Smooth muscle cell (in vitro differentiated cells): ENCODE measurements at regions not wholly inside any gene's neighbourhood (a gene's known extent, or its start where the extent isn't known, plus 50 kb on each side); places are given as distances from the start of the nearest gene placed in this dataset.
"Not testable (repeated sequence)": the region's sequence is repeated elsewhere in the genome, so short reads cannot be mapped to it uniquely, and the experiment has no call there.

Experiments
- DNase-seq: peaks from one replicate; lab custom pipeline; 2025; ENCODE audit not compliant: unreplicated experiment; lab: John Stamatoyannopoulos, UW
- H2AFZ ChIP-seq: fragments of 200-600 bp; sonication (generic); 2 replicates; pipeline ENCODE4 v1.6.0; 2016; ENCODE audit warnings: antibody characterized with exemption, low read depth, mild to moderate bottlenecking
- H3F3A ChIP-seq: fragments of 200-600 bp; sonication (generic); 2 replicates; pipeline ENCODE4 v1.6.0; 2017; ENCODE audit warnings: antibody characterized with exemption, low read depth
- H3K27ac ChIP-seq: fragments of 200-600 bp; sonication (generic); 2 replicates; pipeline ENCODE4 v1.5.1; 2016; ENCODE audit warnings: low read depth, mild to moderate bottlenecking
- H3K27me3 ChIP-seq: fragments of 200-600 bp; sonication (generic); 2 replicates; pipeline ENCODE4 v1.6.1; 2016; ENCODE audit warnings: low read depth, mild to moderate bottlenecking
- H3K36me3 ChIP-seq: fragments of 200-600 bp; sonication (generic); 2 replicates; pipeline ENCODE4 v1.5.1; 2016; ENCODE audit warnings: low read depth
- H3K4me1 ChIP-seq: fragments of 200-600 bp; sonication (generic); 2 replicates; pipeline ENCODE4 v1.5.1; 2016; ENCODE audit warnings: low read depth
- H3K4me2 ChIP-seq: fragments of 200-600 bp; sonication (generic); 2 replicates; pipeline ENCODE4 v1.6.0; 2016; ENCODE audit warnings: mild to moderate bottlenecking
- H3K4me3 ChIP-seq: fragments of 200-600 bp; sonication (generic); 2 replicates; pipeline ENCODE4 v1.5.1; 2016; ENCODE audit warnings: mild to moderate bottlenecking
- H3K79me2 ChIP-seq: fragments of 200-600 bp; sonication (generic); 2 replicates; pipeline ENCODE4 v1.6.0; 2016; ENCODE audit warnings: low read depth, mild to moderate bottlenecking
- H3K9ac ChIP-seq: fragments of 200-600 bp; sonication (generic); 2 replicates; pipeline ENCODE4 v1.6.0; 2016; ENCODE audit warnings: low read depth
- H3K9me3 ChIP-seq: fragments of 200-600 bp; sonication (generic); replicated peaks from 2 replicates; pipeline ENCODE4 v1.5.1; 2016; ENCODE audit warnings: low read depth
- H4K20me1 ChIP-seq: fragments of 200-600 bp; sonication (generic); 2 replicates; pipeline ENCODE4 v1.6.0; 2016; ENCODE audit warnings: low read depth
- WGBS: methylation state at CpG from one replicate; pipeline ENCODE4 v1.1.7; 2016; ENCODE audit warnings: low lambda C conversion rate; 5-methylcytosine and 5-hydroxymethylcytosine counted together
- TF ChIP-seq, protein P1 (sequence below): fragments of 200-600 bp; sonication (generic); IDR thresholded peaks from 2 replicates; pipeline ENCODE4 v1.5.1; 2017; ENCODE audit warnings: borderline replicate concordance, mild to moderate bottlenecking, antibody characterized with exemption; ENCODE audit not compliant: insufficient read depth, poor library complexity, severe bottlenecking

GRCh38 chr10:32187686-32188085 lies 131.5 kb upstream of the KIF5B start:
- Histone ChIP-seq H3K4me3 (no peak overlapping the region), H3K27me3 (no peaks in the 10 kb centered on the region), H3K79me2 (no peaks in the 10 kb centered on the region), H3K4me1 (no peaks in the 10 kb centered on the region), H2AFZ (no peak overlapping the region), H3K27ac (no peak overlapping the region), H3K9me3 (no peaks in the 10 kb centered on the region), H4K20me1 (no peaks in the 10 kb centered on the region), H3K4me2 (no peak overlapping the region), H3K9ac (no peak overlapping the region), H3K36me3 (no peaks in the 10 kb centered on the region), H3F3A (no peaks in the 10 kb centered on the region)
- no peak for DNase-seq
- 94% methylated on average over 6 of the region's 6 CpGs for WGBS
- TF ChIP-seq, protein P1, sequence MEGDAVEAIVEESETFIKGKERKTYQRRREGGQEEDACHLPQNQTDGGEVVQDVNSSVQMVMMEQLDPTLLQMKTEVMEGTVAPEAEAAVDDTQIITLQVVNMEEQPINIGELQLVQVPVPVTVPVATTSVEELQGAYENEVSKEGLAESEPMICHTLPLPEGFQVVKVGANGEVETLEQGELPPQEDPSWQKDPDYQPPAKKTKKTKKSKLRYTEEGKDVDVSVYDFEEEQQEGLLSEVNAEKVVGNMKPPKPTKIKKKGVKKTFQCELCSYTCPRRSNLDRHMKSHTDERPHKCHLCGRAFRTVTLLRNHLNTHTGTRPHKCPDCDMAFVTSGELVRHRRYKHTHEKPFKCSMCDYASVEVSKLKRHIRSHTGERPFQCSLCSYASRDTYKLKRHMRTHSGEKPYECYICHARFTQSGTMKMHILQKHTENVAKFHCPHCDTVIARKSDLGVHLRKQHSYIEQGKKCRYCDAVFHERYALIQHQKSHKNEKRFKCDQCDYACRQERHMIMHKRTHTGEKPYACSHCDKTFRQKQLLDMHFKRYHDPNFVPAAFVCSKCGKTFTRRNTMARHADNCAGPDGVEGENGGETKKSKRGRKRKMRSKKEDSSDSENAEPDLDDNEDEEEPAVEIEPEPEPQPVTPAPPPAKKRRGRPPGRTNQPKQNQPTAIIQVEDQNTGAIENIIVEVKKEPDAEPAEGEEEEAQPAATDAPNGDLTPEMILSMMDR: no peak

DNA sequence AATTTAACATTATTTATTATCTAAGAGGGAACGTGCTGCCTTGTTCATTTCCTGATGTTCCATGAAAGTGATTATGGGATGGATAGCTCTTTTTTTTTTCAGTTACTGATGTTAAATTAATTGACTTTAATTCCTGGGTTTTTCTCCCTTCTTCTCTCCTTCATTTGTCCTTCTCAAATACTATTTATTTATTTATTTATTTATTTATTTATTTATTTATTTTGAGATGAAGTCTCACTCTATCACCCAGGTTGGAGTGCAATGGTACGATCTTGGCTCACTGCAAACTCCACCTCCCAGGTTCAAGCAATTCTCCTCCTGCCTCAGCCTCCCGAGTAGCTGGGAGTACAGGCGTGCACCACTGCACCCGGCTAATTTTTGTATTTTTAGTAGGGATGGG lies 127.4 kb upstream of the KIF5B start:
- H3K4me2 ChIP-seq, DNase-seq, H3K9ac ChIP-seq, H3F3A ChIP-seq, H3K4me3 ChIP-seq, H3K27ac ChIP-seq, H3K27me3 ChIP-seq, H3K4me1 ChIP-seq, H3K9me3 ChIP-seq, H3K79me2 ChIP-seq, H4K20me1 ChIP-seq, H3K36me3 ChIP-seq, H2AFZ ChIP-seq: not testable (repeated sequence)
- WGBS: 96% methylated on average over 5 of the region's 5 CpGs

GRCh38 chr10:32182476-32182875 lies 126.3 kb upstream of the KIF5B start:
- 89% methylated on average over 11 of the region's 11 CpGs for WGBS
- Histone ChIP-seq H3K9me3 (no peaks in the 10 kb centered on the region), H4K20me1 (no peaks in the 10 kb centered on the region), H3K4me1 (no peaks in the 10 kb centered on the region), H3K36me3 (no peaks in the 10 kb centered on the region), H3K4me2 (no peak overlapping the region), H3K27ac (no peak overlapping the region), H3K27me3 (no peaks in the 10 kb centered on the region), H3K9ac (no peak overlapping the region), H2AFZ (no peak overlapping the region), H3F3A (no peaks in the 10 kb centered on the region), H3K79me2 (no peaks in the 10 kb centered on the region), H3K4me3 (no peak overlapping the region)
- no peak for DNase-seq
- TF ChIP-seq, protein P1: no peak

DNA sequence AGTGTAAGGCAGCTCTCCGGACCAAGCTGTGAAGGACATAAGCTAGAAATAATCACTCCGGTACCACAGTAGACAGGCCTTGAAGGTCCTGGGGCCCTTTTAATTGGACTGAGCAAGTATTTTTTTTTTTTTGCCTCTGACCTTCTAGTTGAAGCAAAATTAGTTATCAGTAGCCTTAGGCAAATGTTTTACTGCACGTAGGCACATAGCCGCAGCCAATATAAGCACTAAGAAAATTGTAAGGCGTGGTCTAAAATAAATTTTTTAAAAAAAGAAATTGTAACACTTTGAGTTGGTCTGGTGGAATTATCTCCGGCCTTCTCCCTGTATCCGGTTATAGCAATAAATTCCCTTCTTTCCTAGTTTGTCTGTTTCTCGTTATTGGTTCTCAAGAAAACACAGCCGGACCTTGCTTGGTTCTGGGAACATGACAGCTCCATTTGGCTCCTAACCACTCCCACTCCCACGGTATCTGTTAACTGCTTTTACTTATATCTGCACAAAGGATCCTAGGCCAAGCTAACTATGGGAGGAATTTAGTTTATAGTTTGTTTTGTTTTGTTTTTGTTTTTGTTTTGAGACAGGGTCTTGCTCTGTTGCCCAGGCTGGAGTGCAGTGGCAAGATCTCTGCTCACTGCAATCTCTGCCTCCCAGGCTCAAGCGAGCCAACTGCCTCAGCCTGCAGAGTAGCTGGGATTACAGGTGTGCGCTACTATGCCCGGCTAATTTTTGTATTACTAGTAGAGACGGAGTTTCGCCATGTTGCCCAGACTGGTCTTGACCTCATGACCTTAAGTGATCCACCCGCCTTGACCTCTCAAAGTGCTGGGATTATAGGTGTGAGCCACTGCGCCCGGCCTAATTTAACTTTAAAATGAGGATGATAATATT lies 124.4 kb upstream of the KIF5B start:
- TF ChIP-seq, protein P1: no peak
- peak overlapping the region; percentile 75 for H2AFZ ChIP-seq
- 79% methylated on average over 18 of the region's 18 CpGs for WGBS

More for the DNA sequence above, 124.4 kb upstream of the KIF5B start:
- Histone ChIP-seq H3K9ac (no peak overlapping the region), H3K4me2 (no peak overlapping the region), H3K36me3 (no peaks in the 10 kb centered on the region), H3K9me3 (no peaks in the 10 kb centered on the region), H4K20me1 (no peaks in the 10 kb centered on the region), H3K4me1 (no peaks in the 10 kb centered on the region), H3F3A (no peaks in the 10 kb centered on the region), H3K4me3 (no peak overlapping the region), H3K79me2 (no peaks in the 10 kb centered on the region), H3K27ac (no peak overlapping the region), H3K27me3 (no peaks in the 10 kb centered on the region)
- DNase-seq: no peak
